H1 (cell line): ENCODE measurements at regions not wholly inside any gene's neighbourhood (a gene's known extent, or its start where the extent isn't known, plus 50 kb on each side); places are given as distances from the start of the nearest gene placed in this dataset.
A peak's percentile ranks its signal among the peaks of the same experiment; 100 is the strongest.

ENCODE experiments used
- CTCF ChIA-PET: fragments of 300-600 bp; sonication (Branson Sonifier 250); formaldehyde crosslinking; loops from one replicate; lab custom pipeline; 2021; ENCODE audit not compliant: partially characterized antibody; lab: Charles Lee
- POLR2A ChIA-PET: fragments of 300-600 bp; sonication (Branson Sonifier 250); formaldehyde crosslinking; loops from one replicate; lab custom pipeline; 2021; ENCODE audit warnings: inconsistent platforms; ENCODE audit not compliant: partially characterized antibody; lab: Charles Lee
- DNase-seq, 2 experiments: peaks; one replicate each; pipeline versions ENCODE4 v3.0.0 to v3.0.0-alpha.2; 2010 to 2022; ENCODE audit warnings: low spot score in 2 of 2, low read depth in 1 of 2, mixed read lengths in 1 of 2
- FAIRE-seq: peaks from 2 replicates; lab custom pipeline; 2011; peaks lifted over from hg19 to GRCh38; lab: Jason Lieb, UNC
- H2AFZ ChIP-seq: 2 replicates; pipeline ENCODE4 v1.8.1; 2012; ENCODE audit warnings: low read length, inconsistent platforms
- H2AK5ac ChIP-seq: 2 replicates; pipeline ENCODE4 v1.6.1; 2013; ENCODE audit warnings: low read depth, low read length
- H2BK120ac ChIP-seq: replicated peaks from 2 replicates; pipeline ENCODE3; 2013; ENCODE audit warnings: low read depth, low read length, inconsistent platforms
- H2BK12ac ChIP-seq: 2 replicates; pipeline ENCODE4 v1.6.1; 2013; ENCODE audit warnings: low read depth, low read length
- H2BK15ac ChIP-seq: 2 replicates; pipeline ENCODE4 v1.6.1; 2013; ENCODE audit warnings: low read length
- H2BK20ac ChIP-seq: 2 replicates; pipeline ENCODE4 v1.6.1; 2013; ENCODE audit warnings: low read length
- H2BK5ac ChIP-seq: 2 replicates; pipeline ENCODE4 v1.6.1; 2013; ENCODE audit warnings: low read depth, low read length
- H3K14ac ChIP-seq: 2 replicates; pipeline ENCODE4 v1.6.1; 2013; ENCODE audit warnings: inconsistent platforms; ENCODE audit not compliant: insufficient read length
- H3K18ac ChIP-seq: 2 replicates; pipeline ENCODE4 v1.6.1; 2013; ENCODE audit warnings: low read length; ENCODE audit errors: extremely low read depth
- H3K23ac ChIP-seq: 2 replicates; pipeline ENCODE4 v1.6.1; 2013; ENCODE audit warnings: inconsistent platforms; ENCODE audit not compliant: insufficient read length
- H3K23me2 ChIP-seq: 2 replicates; pipeline ENCODE4 v1.6.1; 2013; ENCODE audit warnings: low read depth, low read length
- H3K27ac ChIP-seq: 2 replicates; pipeline ENCODE4 v1.6.1; 2011; ENCODE audit warnings: low read depth, low read length, inconsistent platforms
- H3K27me3 ChIP-seq, 4 experiments: replicated peaks in 1 of 4; 1 replicate in 1 of 4; 2 replicates in 3 of 4; pipeline versions ENCODE4 v1.6.1 to v1.8.1; 2011 to 2013; ENCODE audit warnings: low read length in 3 of 4, mild to moderate bottlenecking in 3 of 4, inconsistent platforms in 2 of 4, mixed read lengths in 2 of 4, moderate library complexity in 1 of 4; ENCODE audit not compliant: control insufficient read depth in 3 of 4, insufficient read depth in 3 of 4; ENCODE audit errors: extremely low read depth in 1 of 4
- H3K36me3 ChIP-seq, 4 experiments: 2 replicates each; pipeline versions ENCODE4 v1.6.1 to v1.8.1; 2011 to 2013; ENCODE audit warnings: mild to moderate bottlenecking in 4 of 4, low read length in 3 of 4, moderate library complexity in 2 of 4, control low read depth in 1 of 4, inconsistent platforms in 1 of 4; ENCODE audit not compliant: insufficient read depth in 4 of 4, control insufficient read depth in 2 of 4
- H3K4ac ChIP-seq: replicated peaks from 2 replicates; pipeline ENCODE3; 2013; ENCODE audit warnings: low read length, low read depth, mixed read lengths, inconsistent platforms; ENCODE audit not compliant: insufficient read length
- H3K4me1 ChIP-seq, 4 experiments: replicated peaks in 1 of 4; 1 replicate in 1 of 4; 2 replicates in 3 of 4; pipeline versions ENCODE4 v1.6.1 to v1.8.1; 2011 to 2013; ENCODE audit warnings: low read length in 3 of 4, inconsistent platforms in 2 of 4, mixed read lengths in 1 of 4; ENCODE audit not compliant: insufficient read depth in 4 of 4, control insufficient read depth in 3 of 4
- H3K4me2 ChIP-seq, 2 experiments: 2 replicates each; pipeline versions ENCODE4 v1.6.1 to v1.8.1; 2011 to 2013; ENCODE audit warnings: low read depth in 2 of 2, low read length in 2 of 2, control low read depth in 1 of 2, inconsistent platforms in 1 of 2, mild to moderate bottlenecking in 1 of 2; ENCODE audit not compliant: insufficient read depth in 1 of 2
- H3K4me3 ChIP-seq, 4 experiments: fragments of 200-600, 300-600 bp in 1 of 4; sonication (generic), shearing (Covaris generic), sonication (Bioruptor Twin) in 1 of 4; 2 replicates each; pipeline versions ENCODE4 v1.5.1 to v1.8.1; 2011 to 2016; ENCODE audit warnings: low read length in 4 of 4, low read depth in 3 of 4, control low read depth in 2 of 4, inconsistent platforms in 2 of 4, mild to moderate bottlenecking in 2 of 4, mixed read lengths in 1 of 4, moderate library complexity in 1 of 4; ENCODE audit not compliant: insufficient read depth in 2 of 4; ENCODE audit errors: extremely low read depth in 1 of 4
- H3K56ac ChIP-seq: replicated peaks from 2 replicates; pipeline ENCODE3; 2013; ENCODE audit warnings: low read depth, mild to moderate bottlenecking, mixed read lengths, low read length, inconsistent platforms; ENCODE audit not compliant: insufficient read length
- H3K79me1 ChIP-seq: 2 replicates; pipeline ENCODE4 v1.6.1; 2013; ENCODE audit warnings: low read depth, low read length, control low read depth
- H3K79me2 ChIP-seq, 2 experiments: 2 replicates each; pipeline versions ENCODE4 v1.6.1 to v1.8.1; 2012 to 2013; ENCODE audit warnings: low read length in 2 of 2, mild to moderate bottlenecking in 2 of 2, inconsistent platforms in 1 of 2; ENCODE audit not compliant: insufficient read depth in 2 of 2, control insufficient read depth in 1 of 2
- H3K9ac ChIP-seq, 4 experiments: replicated peaks in 1 of 4; 1 replicate in 1 of 4; 2 replicates in 3 of 4; pipeline versions ENCODE4 v1.6.1 to v1.8.1; 2011 to 2013; ENCODE audit warnings: low read depth in 3 of 4, low read length in 3 of 4, control low read depth in 2 of 4, mild to moderate bottlenecking in 2 of 4, moderate library complexity in 2 of 4, inconsistent platforms in 1 of 4; ENCODE audit errors: extremely low read depth in 1 of 4
- H3K9me3 ChIP-seq, 2 experiments: 2 replicates each; pipeline versions ENCODE4 v1.6.1 to v1.8.1; 2012 to 2013; ENCODE audit warnings: mild to moderate bottlenecking in 2 of 2, moderate library complexity in 2 of 2, control low read depth in 1 of 2, inconsistent platforms in 1 of 2, low read depth in 1 of 2, low read length in 1 of 2, mixed read lengths in 1 of 2; ENCODE audit not compliant: insufficient read depth in 2 of 2
- H4K20me1 ChIP-seq, 2 experiments: replicated peaks in 1 of 2; 2 replicates each; pipeline versions ENCODE3 to v1.8.1; 2011 to 2013; ENCODE audit warnings: inconsistent platforms in 2 of 2, low read length in 2 of 2, mild to moderate bottlenecking in 1 of 2; ENCODE audit not compliant: insufficient read depth in 2 of 2, control insufficient read depth in 1 of 2
- H4K5ac ChIP-seq: 2 replicates; pipeline ENCODE4 v1.6.1; 2013; ENCODE audit warnings: low read length, low read depth, mixed read lengths, inconsistent platforms; ENCODE audit not compliant: insufficient read length
- H4K8ac ChIP-seq: 2 replicates; pipeline ENCODE4 v1.8.0; 2013; ENCODE audit warnings: mild to moderate bottlenecking, moderate library complexity, low read length, inconsistent platforms; ENCODE audit not compliant: insufficient read depth; ENCODE audit errors: extremely low read depth
- H4K91ac ChIP-seq: replicated peaks from 2 replicates; pipeline ENCODE3; 2013; ENCODE audit warnings: low read length, mixed read lengths, inconsistent platforms; ENCODE audit not compliant: insufficient read length
- ASH2L ChIP-seq: fragments of 200-600, 300-600 bp; sonication (generic); IDR thresholded peaks from one replicate; pipeline ENCODE4 v1.7.1; 2017; ENCODE audit warnings: low read length
- CREB1 ChIP-seq: IDR thresholded peaks from 2 replicates; pipeline ENCODE4 v1.6.1; 2012; ENCODE audit warnings: inconsistent platforms
- KDM4A ChIP-seq: IDR thresholded peaks from one replicate; pipeline ENCODE4 v1.7.1; 2012; ENCODE audit warnings: low read depth, mild to moderate bottlenecking, moderate library complexity, low read length, inconsistent platforms; ENCODE audit not compliant: severe bottlenecking
- POLR2A ChIP-seq, 2 experiments: IDR thresholded peaks; 1 replicate in 1 of 2; 2 replicates in 1 of 2; pipeline ENCODE4 v1.6.1; 2011; ENCODE audit warnings: low read depth in 2 of 2, low read length in 2 of 2, mild to moderate bottlenecking in 2 of 2; ENCODE audit errors: control extremely low read depth in 1 of 2
- RXRA ChIP-seq: IDR thresholded peaks from 2 replicates; pipeline ENCODE4 v1.6.1; 2011; ENCODE audit warnings: low read depth, mild to moderate bottlenecking, low read length, moderate library complexity; ENCODE audit not compliant: insufficient read depth
- WGBS, 2 experiments: shearing (Covaris generic) in 1 of 2; methylation state at CpG; one replicate each; pipeline versions ENCODE4 v1.1.6 to v1.1.7; 2013 to 2015; ENCODE audit warnings: low lambda C conversion rate in 2 of 2, mixed read lengths in 2 of 2, inconsistent platforms in 1 of 2, low coverage in 1 of 2, missing lambda C conversion rate in 1 of 2; ENCODE audit not compliant: insufficient replicate concordance in 2 of 2, insufficient coverage in 1 of 2, insufficient read length in 1 of 2; ENCODE audit errors: extremely low coverage in 1 of 2, missing lambda C conversion rate in 1 of 2; 5-methylcytosine and 5-hydroxymethylcytosine counted together

GRCh38 chr12:116381240-116381743 lies 103.8 kb upstream of the MED13L start:
- peaks cover 3% of the 10 kb centered on the region; the same call in 1 of the 2 replicates for H3K79me1 ChIP-seq
- H3K9me3 ChIP-seq = no peaks in the 10 kb centered on the region
- peak overlapping the region; percentile 19 for H3K56ac ChIP-seq
- H2AK5ac ChIP-seq = peak overlapping the region; percentile 92
- H4K20me1 ChIP-seq = no peaks in the 10 kb centered on the region
- H2BK5ac ChIP-seq = peak overlapping the region; percentile 94
- CTCF ChIA-PET = interaction anchor here (0.8 to 0.9 kb wide), 2 partner anchors 11 to 43 kb away, joined by 3 read pairs; no protein-coding TSS in a partner anchor
- peak overlapping the region; percentile 86 for H4K8ac ChIP-seq
- POLR2A ChIA-PET = interaction anchor here (1.6 kb wide), 1 partner anchor 125 kb away, joined by 6 read pairs; no protein-coding TSS in a partner anchor
- DNase-seq = no peak
- H3K27me3 ChIP-seq = peaks cover 0 to 4% (median 0%) of the 10 kb centered on the region in 4 experiments; a peak in 3 of 7 replicates
- H3K14ac ChIP-seq = no peak overlapping the region
- H3K36me3 ChIP-seq = no peaks in the 10 kb centered on the region
- H3K4me3 ChIP-seq = peak overlapping the region; percentile 24 to 53 (median 36); a peak in 7 of 8 replicates
- H2BK15ac ChIP-seq = 0 out of 2 replicates have a peak overlapping the region, but pooled peaks have one; percentile 81
- H3K4ac ChIP-seq = peak overlapping the region; percentile 64
- WGBS, 2 experiments = 25% methylated on average over 14 of the region's 14 CpGs; no CpG with 5 or more reads in 1 of the 2 experiments
- H2BK120ac ChIP-seq = peak overlapping the region; percentile 88
- peaks cover 10% of the 10 kb centered on the region; the same call in 1 of the 2 replicates for H3K23me2 ChIP-seq
- H3K4me2 ChIP-seq = peak overlapping the region; percentile 68 to 94
- peak overlapping the region in 3 of 4 experiments; percentile 14 to 25 (median 20); a peak in 4 of 7 replicates for H3K9ac ChIP-seq
- peak overlapping the region; percentile 48; the same call in 1 of the 2 replicates for H2AFZ ChIP-seq
- H4K91ac ChIP-seq = peak overlapping the region; percentile 83
- no peak overlapping the region for H3K27ac ChIP-seq
- peak overlapping the region; percentile 99 for H2BK20ac ChIP-seq
- FAIRE-seq = no peak
- peaks cover 5 to 36% (median 21%) of the 10 kb centered on the region in 4 experiments for H3K4me1 ChIP-seq
- H2BK12ac ChIP-seq = peak overlapping the region; percentile 90
- H3K79me2 ChIP-seq = no peaks in the 10 kb centered on the region
- peak overlapping the region; percentile 69 for H4K5ac ChIP-seq
- H3K23ac ChIP-seq = no peak overlapping the region
- H3K18ac ChIP-seq = peak overlapping the region; percentile 88
- TF ChIP-seq POLR2A (IDR thresholded peaks at IDR 0.05; ENCODE audit: control extremely low read depth in 1 of 2, low read depth in 2 of 2, low read length in 2 of 2) (0 out of 3 replicates have a peak, but pooled peaks of 1 of the 2 experiments have one; percentile 17), CREB1 (no peak), RXRA (no peak), KDM4A (peak; percentile 12), ASH2L (peak; percentile 21)
- TF ChIP-seq, all 59 proteins: peak for 3
